ENCODE measurements at regions not wholly inside any gene's neighbourhood (a gene's known extent, or its start where the extent isn't known, plus 50 kb on each side); places are given as distances from the start of the nearest gene placed in this dataset.
"Not testable (repeated sequence)": the region's sequence is repeated elsewhere in the genome, so short reads cannot be mapped to it uniquely, and the experiment has no call there.

GRCh38 chr9:42268729-42269128, 85.3 kb downstream of the SPATA31A6 start:
- TF ChIP-seq CTCF, POLR2A (IDR thresholded peaks at IDR 0.05): not testable (repeated sequence)

Measured in Peyer's patch (tissue), 4 donors.